NCI-H226 (cell line): ENCODE measurements at regions not wholly inside any gene's neighbourhood (a gene's known extent, or its start where the extent isn't known, plus 50 kb on each side); places are given as distances from the start of the nearest gene placed in this dataset.

Experiments
- DNase-seq: peaks from one replicate; pipeline ENCODE4 v3.0.0-alpha.2; 2015

- DNase-seq = no peak
Measured at GRCh38 chr14:104278214-104278534, 139.8 kb downstream of the KIF26A start.

DNA sequence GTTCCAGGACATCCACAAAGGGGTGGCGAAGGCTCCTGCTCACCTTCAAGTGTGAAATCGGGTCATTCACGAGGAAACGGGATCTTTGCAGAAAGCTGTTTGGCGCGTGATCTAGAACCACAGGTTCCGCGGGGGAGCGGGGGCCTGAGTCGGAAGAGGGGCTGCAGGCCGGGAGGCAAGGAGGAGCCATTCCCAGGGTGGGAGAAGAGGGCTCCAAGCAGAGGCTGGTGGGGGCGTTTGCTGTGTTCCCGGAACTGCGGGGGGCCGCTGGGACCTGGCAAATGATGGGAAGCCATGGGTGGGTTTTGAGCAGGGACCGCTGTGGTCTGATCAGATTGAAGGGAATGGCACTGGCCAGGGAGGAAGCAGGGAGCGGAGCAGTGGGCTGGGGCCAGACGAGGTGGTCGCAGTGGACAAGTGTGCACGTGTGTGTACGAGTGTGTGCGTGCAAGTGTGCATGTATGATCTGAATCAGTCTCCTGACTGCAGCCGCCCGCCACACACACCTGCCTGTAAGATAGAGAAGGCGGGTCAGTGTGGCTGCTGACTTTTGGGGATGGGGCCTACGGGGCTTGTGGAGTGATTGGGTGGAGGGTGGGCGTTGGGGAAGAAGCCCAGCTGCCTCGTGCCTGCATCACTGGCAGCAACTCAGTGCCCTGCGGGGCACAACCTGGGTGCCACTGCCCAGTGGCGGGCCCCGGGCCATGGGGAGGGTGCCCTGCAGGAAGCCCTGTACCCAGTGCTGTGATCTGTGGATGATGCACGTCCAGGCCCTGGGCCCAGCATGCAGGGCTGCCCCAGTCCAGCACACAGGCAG lies 141.9 kb downstream of the KIF26A start:
- DNase-seq = no peak

GRCh38 chr14:104280902-104281767 lies 142.7 kb downstream of the KIF26A start:
- DNase-seq = no peak

DNA sequence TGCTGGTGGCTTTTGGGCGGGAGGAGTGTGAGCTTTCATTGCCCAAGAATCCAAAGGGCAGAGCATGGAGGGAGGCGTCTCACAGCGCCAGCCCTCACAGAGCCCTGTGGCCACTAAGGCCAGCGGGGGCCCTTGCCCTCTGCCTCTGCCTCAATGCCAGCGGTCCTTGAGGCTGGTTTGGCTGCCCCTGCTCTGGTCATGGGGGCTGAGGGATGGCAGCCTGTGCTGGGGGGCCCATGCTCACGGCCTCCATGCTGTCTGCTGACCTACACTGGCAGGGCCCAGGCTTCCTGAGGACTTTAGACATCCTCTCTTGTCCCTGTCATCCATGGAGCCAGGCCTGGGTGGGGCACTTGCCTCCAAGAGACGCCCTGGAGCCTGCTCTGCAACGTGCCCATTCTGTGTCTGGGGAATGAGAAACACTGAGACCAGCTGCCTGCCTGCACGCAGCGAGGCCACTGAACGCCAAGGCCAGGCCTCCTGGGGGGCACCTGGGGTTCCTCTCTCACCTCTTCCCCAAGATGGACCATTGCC lies 143.4 kb downstream of the KIF26A start:
- no peak for DNase-seq

DNA sequence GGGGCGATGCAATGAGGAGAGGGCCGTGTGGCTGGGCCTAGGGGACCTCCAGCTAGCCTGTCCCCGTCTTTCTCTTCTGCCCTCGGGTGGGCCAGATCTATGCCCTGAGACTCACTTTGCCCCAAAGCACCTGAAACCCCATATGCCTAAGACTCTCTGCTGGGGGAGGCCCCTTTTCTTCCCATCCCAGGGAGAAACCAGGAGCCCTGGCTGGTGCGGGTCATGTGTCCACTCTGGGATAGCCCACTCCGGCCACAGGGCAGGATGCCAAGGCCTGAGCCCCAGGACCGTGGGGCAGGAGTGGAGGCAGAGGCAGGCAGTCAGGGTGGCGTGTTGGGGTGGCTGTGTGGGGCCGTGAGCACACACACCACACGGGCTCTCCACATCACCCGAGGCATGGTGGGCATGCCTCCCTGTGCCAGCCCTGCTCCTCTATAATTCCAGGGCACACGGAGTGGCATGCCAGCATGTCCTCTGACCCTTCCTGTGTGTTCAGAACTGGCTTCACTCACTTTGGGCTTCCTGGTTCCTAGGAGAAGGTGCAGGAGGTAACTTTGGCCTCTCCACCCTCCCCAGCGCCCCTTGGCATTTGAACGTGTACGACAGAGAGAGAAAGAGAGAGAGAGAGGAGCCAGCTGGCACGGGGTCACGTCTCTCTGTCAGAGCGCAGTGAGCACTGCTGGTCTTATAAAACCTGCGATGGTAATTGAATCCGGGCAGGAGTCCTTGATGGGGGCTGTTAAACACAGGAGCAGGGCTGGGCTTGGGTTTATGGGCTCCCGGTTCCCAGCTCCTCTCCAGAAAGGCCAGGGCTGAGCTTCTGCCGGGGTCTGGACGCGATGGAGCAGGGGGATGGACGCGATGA lies 144.2 kb downstream of the KIF26A start:
- no peak for DNase-seq

DNA sequence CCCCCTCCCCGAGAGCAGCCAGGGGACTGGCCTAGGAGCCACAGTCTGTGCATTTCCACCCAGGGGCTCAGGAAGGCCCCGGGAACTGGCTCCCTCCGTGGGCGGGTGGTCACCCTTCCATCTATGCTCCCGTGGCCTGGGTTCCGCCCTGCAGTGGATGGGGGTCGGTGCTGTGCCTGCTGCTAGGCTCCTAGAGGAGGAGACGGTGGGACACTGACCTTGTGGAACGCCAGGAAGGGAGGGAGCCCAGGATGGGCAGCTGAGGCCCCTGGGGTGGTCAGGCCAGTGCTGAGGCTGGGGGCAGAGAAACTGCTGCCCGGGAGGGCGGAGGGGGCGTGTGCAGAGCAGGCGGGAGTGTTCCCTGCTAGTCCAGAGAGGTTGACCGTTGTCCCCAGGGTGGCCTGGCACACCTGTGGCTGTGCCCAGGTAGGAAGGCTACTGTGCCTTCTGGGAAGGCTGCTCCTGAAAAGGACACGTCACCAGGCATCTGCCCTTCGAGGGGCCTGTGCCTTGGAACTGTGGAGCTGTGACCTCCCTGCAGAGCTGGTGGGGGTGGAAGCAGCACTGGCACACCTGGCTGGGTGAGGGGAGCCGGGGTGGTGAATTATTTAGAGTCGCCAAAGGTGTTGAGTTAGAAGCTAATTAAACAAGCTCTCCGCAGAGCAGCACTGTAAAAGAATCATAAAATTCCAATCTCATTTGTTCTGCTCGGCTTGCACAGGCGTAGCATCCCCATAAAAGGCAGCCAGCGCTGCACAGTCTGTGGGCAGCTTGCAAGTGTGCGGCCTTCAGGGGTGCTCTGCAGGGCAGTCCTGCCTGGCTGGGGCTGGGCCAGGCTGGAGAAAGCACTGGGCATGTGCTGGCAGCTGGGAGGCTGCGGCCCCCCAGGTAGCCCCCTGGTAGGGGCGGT lies 145.1 kb downstream of the KIF26A start:
- DNase-seq = no peak

DNA sequence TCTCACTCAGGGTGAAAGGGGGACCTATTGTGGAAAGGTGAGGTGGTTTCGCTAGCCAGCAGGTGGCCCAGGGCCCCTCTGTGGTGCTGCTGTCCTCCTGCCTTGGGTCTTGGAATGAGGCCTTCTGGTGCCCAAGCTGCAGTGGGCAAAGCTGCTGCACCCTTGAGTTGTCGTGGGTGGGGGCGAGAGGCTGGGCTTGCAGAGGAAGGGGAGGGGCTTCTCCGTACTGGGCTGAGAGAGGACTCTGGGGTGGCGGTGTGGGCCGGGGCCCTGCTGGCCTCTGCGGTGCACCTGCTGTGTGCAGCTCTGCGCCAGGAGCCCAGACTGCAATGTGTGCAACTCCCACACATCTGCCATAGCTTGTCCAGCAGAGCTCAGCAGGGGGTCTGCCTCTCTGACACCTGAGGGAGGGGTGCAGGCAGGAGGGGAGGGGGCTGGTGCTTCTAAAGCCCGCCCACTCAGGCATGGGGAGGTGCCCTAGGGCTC lies 145.8 kb downstream of the KIF26A start:
- no peak for DNase-seq

DNA sequence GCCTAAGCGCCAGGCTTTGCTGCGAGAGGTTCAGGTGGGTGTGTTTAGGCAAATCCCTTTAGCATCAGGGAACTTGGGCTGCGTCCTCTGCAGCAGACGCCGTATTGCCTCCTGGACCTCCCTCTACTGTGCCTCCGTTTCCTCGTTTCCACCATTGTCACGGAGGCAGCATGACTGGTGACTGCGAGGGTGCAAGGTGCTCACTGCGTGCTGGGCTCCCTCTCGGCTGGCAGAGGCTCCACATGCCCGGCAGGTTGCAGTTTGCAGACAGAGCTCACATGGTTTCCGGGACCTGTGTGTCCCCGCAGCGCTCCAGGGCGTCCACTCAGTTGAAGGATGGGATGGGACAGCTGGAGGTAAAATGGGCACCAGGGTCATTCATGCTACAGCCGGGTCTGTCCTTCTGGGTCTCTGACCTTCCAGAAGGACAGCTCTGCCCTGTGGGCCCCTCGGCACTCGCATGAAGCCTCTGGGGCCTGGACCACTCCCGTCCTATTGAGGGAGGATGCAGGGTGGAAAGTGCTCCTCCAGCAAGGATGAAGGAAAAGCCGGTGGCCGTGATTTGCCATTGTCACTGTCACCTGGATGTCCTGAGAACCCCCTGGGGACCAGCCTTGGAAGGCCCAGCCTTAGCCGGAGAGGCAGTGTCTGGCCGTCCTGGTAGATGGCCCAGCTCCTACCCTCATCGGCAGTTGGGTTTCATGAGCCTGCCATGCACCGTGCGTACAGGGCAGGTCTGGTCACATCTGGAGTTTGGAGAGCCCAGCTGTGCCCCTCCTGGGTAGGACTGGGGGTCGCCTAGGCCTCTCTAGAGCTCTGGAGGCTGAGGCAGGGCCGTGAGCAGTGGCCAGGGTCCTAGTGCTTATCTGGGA lies 146.5 kb downstream of the KIF26A start:
- DNase-seq = no peak

- DNase-seq = no peak
Measured at GRCh38 chr14:104285508-104285840, 147.1 kb downstream of the KIF26A start.

GRCh38 chr14:104286086-104286485 lies 147.7 kb downstream of the KIF26A start:
- DNase-seq = no peak

DNA sequence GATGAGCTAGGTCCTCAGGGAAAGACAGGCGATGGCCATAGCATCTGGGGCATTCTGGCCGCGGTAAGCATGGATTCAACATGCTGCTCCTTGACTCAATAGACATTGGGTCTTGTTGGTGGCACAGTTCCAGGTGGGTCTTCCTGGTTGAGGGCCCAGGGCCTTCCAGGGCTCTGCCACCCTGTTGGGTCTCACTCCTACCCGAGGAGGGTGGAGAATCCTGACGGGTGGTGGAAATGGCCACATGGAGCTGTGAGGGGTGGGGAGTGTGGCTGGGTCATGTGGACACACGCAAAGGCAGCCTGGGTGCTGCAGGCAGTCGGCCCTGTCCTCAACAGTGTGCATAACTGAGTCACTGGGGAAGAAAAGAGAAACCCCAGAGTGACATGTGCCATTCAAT lies 148.1 kb downstream of the KIF26A start:
- DNase-seq = no peak

DNA sequence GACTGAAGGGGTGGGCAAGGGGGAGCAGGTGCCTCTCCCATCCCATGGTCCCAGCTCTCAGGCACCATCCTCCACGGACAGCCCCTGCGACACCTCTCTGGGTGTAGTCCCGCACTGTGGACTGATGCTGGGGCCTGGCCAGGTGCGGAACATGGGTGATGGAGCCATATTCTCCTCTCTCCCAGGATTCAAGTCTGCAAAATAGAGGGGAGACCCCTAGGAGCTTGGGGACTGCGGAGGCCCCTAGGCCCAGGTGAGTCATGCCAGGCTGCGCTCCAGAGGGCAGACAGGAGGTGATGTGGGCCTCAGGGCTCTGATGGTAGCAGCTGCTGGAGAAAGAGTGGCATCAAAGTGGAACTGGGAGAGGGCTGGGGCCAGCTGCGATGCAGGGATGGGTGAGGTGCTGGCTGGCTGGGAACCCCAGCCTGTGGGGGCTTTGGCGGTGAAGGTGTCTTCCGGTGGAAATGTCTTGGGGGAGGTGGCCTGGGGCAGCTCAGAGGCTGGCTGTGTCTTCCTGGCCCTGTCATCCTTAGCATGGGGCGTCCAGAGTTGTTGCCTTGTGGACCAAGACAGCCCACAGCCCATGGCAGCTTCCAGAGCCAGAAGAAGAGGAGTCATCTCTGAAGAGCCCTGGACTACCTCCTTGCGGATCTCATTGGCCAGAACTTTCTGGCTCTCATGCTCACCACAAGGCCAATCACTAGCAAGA lies 149.1 kb downstream of the KIF26A start:
- no peak for DNase-seq

GRCh38 chr14:104288272-104288671 lies 149.9 kb downstream of the KIF26A start:
- no peak for DNase-seq

DNA sequence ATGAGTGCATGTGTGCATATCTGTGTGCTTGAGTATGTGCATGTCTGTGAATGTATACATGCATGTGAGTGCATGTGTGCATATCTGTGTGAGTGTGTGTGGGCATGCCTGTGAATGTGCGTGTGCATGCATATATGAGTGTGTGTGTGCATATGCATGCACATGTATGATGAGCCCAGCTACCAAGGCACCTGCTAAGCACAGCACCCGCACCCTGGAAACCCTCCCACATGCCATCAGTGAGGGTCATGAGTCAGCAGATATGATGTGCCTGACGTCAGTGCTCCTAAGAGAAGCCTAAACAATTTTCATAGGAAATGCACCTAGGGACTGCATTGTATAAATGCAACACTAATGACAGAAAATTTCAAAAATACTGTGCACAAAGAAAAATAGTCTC lies 151.1 kb downstream of the KIF26A start:
- DNase-seq = no peak

DNA sequence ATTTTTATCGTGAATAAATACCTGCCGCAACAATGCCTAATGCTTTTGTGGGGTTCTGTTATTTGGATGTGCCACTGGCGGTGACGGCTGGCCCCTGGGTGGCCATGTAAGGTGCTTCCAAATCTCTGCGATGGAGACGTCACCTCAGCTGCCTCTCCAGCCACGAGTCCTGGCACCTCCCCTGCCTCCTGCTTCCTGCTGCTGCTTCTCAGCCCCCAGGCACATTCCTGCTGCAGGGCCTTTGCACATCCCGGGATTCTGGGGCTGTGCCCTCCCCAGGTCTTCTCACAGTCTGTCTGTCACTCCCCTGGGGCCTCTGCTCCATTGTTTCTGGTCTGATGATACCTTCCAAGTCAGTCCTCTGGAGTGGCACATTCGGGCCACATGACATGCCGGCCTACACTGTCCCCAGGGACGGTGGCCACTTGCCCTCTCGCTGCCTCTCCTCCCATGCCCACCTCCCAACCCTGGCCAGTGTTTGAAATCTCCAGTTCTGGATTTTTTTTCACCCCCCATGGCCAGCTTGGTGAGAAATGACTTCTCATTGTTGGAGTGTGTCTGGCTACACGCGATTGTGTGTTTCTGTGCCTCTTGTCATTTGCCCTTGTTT lies 151.8 kb downstream of the KIF26A start:
- no peak for DNase-seq

DNA sequence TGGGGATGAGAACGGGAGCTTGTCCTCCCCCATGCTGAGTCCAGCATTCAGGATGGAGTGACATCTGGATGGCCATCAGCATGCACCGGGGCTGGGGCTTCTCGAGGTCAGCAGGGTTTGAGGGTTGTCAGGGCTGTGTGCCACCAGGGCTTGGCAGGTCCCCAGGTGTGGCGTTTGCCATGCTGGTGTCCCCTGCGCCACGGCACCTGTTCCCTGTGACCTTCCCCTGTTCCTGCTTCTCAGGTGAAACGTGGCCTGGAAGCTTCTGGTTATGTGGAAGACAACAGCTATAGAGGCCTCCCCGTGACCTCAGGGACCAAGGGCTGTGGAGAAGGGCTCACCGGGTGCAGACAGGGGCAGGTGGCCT lies 152.4 kb downstream of the KIF26A start:
- no peak for DNase-seq

DNA sequence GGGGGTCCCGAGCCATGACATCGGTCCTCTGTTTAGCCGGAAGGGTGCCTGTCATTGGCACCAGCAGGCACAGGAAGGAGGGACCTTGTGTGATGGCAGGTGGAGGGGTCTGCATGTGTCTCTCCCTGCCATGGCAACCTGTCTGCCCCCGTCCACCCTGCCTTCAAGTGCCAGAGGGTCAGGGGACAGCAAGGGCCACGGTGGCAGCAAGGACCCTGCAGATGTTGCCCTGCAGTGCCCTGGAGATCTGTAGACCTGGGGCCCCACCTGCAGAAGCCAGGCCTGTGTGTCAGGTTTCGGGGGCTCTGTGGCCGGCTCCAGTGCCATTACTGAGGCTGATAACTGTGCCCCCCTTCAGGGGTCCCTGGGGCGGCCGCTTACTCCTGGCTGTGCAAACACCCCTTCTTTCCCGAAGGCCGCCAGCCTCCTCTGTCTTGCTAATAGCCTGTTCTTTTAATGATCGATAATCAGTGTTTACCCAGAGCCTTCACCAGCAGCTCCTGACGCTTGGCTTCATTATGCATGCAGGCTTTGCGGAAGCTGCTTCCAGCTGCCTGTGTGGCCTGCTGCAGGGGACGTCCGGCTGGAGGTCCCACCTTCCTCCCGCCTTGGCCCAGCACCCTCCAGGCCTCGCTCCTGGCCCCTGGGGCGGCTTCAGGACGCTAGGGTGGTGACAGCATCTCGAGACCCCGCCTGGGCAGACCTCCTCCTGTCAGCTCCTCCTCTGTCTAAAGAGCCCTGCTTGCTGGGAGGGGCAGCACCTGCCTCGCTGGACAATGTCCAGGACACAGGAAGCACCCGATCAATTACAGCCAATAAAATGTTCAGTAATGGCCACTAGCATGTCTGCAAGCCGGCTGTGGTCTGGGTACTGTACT lies 153.0 kb downstream of the KIF26A start:
- no peak for DNase-seq

DNA sequence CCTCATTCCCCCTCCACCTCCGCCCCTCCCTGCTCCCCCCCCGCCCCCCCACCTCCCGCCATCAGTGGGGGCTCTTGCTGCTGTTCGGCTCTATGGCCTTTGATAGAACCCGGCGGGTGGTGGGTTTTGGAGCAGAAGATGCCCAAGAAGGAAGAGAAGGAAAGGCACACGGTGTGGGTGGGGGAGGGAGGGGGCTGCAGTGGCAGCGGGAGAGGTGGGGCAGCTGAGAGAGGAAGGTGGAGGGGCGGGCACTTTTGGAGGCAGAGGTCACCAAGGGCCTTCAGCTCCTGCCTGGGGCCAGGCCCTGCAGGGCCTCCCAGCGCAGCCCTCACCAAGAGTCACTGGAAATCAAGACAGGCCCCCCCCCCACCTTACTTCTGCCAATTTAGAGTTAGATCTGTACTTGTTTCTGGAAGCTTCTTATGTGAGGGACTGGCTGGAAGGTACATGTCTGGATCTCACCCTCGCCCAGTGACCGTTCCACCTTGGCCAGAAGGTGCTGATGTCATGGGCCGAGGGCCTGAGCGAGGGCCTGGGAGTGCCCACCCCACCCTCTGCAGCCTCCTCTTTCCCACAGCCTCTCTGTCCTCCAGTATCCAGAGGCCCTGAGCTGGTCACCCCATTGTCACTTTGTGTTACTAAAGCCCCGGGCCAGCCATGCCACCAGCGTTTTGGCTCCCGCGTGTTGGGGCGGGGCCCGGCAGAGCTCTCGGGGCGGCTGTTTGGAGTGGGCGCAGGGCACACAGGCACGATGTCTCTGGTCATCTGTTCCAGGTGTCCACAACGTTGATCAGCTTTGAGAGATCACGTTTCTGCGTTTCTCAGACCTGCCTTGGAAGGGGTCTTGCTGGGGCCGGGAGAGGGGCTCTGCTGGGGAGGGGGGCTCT lies 153.9 kb downstream of the KIF26A start:
- no peak for DNase-seq
